GM20000 (cell line): ENCODE measurements at regions not wholly inside any gene's neighbourhood (a gene's known extent, or its start where the extent isn't known, plus 50 kb on each side); places are given as distances from the start of the nearest gene placed in this dataset.

Source experiments
- DNase-seq: peaks from one replicate; pipeline ENCODE4 v3.0.0; 2012; ENCODE audit warnings: low spot score
- TF ChIP-seq, protein P1 (sequence below): IDR thresholded peaks from 2 replicates; pipeline ENCODE4 v1.5.1; 2012; ENCODE audit warnings: mild to moderate bottlenecking, control low read depth; ENCODE audit errors: extremely low read depth, missing control alignments

- TF ChIP-seq, protein P1, sequence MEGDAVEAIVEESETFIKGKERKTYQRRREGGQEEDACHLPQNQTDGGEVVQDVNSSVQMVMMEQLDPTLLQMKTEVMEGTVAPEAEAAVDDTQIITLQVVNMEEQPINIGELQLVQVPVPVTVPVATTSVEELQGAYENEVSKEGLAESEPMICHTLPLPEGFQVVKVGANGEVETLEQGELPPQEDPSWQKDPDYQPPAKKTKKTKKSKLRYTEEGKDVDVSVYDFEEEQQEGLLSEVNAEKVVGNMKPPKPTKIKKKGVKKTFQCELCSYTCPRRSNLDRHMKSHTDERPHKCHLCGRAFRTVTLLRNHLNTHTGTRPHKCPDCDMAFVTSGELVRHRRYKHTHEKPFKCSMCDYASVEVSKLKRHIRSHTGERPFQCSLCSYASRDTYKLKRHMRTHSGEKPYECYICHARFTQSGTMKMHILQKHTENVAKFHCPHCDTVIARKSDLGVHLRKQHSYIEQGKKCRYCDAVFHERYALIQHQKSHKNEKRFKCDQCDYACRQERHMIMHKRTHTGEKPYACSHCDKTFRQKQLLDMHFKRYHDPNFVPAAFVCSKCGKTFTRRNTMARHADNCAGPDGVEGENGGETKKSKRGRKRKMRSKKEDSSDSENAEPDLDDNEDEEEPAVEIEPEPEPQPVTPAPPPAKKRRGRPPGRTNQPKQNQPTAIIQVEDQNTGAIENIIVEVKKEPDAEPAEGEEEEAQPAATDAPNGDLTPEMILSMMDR, result no peak
- DNase-seq, result no peak
These were observed 220.9 kb upstream of the LRFN5 start for GRCh38 chr14:41385797-41386196.

- TF ChIP-seq, protein P1, result no peak
These were observed 226.7 kb upstream of the LRFN5 start for GRCh38 chr14:41380017-41380416.

GRCh38 chr14:41378526-41378925 is 228.2 kb upstream of the LRFN5 start:
- DNase-seq, result no peak
- TF ChIP-seq, protein P1, result no peak

More at GRCh38 chr14:41380017-41380416, 226.7 kb upstream of the LRFN5 start:
- DNase-seq, result no peak

DNA sequence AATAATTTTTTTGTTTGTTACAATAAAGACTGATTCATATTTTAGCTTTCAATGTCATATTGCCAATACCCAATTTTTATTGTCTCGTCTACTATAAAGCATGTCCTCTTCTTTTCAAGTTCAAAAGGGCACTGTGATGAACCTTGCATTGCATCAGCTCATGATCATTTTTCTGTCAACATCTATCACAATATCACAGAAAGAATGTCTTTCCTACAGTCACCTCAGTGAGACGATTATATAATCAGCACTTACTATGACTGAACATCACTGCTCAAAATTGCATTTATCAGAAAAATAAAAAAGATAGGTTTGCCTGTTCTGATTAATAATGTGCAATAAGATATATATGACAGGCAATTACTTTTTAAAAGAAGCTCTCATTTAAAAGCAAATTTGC is 228.7 kb upstream of the LRFN5 start:
- DNase-seq, result no peak
- TF ChIP-seq, protein P1, result no peak

- TF ChIP-seq, protein P1, result no peak
- DNase-seq, result no peak
These were observed 232.6 kb upstream of the LRFN5 start for GRCh38 chr14:41374092-41374491.

- TF ChIP-seq, protein P1, result no peak
- DNase-seq, result no peak
These were observed 244.5 kb upstream of the LRFN5 start for GRCh38 chr14:41362139-41362538.

- TF ChIP-seq, protein P1, result no peak
- DNase-seq, result no peak
These were observed 246.6 kb upstream of the LRFN5 start for GRCh38 chr14:41360126-41360525.
